ENCODE measurements at regions not wholly inside any gene's neighbourhood (a gene's known extent, or its start where the extent isn't known, plus 50 kb on each side); places are given as distances from the start of the nearest gene placed in this dataset.

DNA sequence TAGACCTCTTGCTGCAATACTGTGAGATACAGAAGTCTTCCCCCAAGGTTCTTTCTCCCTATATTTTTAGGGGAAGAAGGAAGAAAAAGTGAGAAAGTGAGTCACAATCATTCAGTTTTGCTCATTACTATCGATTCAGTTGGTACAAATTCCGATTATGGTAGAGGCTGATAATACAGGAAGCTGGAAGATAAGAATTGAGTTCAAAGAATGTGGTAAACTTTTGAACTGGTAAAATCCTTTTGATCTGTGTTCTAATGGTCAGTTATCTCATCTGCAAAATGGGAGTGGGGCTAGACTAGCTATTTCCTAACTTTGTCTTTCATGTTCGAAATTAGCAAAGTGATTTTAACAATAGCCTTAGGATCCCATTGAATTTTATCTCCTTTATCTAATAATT is 101.4 kb upstream of the FAT1 start:
- TF ChIP-seq PBX3 (CRISPR knock-in tag; IDR thresholded peaks at IDR 0.05): no peak
- no peak for TF ChIP-seq KLF10 (tag by site-specific recombination; IDR thresholded peaks at IDR 0.05)
- TF ChIP-seq, protein P1, sequence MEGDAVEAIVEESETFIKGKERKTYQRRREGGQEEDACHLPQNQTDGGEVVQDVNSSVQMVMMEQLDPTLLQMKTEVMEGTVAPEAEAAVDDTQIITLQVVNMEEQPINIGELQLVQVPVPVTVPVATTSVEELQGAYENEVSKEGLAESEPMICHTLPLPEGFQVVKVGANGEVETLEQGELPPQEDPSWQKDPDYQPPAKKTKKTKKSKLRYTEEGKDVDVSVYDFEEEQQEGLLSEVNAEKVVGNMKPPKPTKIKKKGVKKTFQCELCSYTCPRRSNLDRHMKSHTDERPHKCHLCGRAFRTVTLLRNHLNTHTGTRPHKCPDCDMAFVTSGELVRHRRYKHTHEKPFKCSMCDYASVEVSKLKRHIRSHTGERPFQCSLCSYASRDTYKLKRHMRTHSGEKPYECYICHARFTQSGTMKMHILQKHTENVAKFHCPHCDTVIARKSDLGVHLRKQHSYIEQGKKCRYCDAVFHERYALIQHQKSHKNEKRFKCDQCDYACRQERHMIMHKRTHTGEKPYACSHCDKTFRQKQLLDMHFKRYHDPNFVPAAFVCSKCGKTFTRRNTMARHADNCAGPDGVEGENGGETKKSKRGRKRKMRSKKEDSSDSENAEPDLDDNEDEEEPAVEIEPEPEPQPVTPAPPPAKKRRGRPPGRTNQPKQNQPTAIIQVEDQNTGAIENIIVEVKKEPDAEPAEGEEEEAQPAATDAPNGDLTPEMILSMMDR (tag by site-specific recombination; IDR thresholded peaks at IDR 0.05): no peak
- TF ChIP-seq, protein P2, sequence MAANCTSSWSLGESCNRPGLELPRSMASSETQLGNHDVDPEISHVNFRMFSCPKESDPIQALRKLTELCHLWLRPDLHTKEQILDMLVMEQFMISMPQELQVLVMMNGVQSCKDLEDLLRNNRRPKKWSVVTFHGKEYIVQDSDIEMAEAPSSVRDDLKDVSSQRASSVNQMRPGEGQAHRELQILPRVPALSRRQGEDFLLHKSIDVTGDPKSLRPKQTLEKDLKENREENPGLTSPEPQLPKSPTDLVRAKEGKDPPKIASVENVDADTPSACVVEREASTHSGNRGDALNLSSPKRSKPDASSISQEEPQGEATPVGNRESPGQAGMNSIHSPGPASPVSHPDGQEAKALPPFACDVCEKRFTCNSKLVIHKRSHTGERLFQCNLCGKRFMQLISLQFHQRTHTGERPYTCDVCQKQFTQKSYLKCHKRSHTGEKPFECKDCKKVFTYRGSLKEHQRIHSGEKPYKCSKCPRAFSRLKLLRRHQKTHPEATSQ (tag by site-specific recombination; IDR thresholded peaks at IDR 0.05): no peak
- no peak for TF ChIP-seq GLI2 (tag by site-specific recombination; IDR thresholded peaks at IDR 0.05; ENCODE audit: borderline replicate concordance, low read depth)
- TF ChIP-seq ZFP3 (tag by site-specific recombination; IDR thresholded peaks at IDR 0.05; ENCODE audit: low read depth): no peak
- TF ChIP-seq ZNF571 (tag by site-specific recombination; IDR thresholded peaks at IDR 0.05): no peak
- TF ChIP-seq, protein P3, sequence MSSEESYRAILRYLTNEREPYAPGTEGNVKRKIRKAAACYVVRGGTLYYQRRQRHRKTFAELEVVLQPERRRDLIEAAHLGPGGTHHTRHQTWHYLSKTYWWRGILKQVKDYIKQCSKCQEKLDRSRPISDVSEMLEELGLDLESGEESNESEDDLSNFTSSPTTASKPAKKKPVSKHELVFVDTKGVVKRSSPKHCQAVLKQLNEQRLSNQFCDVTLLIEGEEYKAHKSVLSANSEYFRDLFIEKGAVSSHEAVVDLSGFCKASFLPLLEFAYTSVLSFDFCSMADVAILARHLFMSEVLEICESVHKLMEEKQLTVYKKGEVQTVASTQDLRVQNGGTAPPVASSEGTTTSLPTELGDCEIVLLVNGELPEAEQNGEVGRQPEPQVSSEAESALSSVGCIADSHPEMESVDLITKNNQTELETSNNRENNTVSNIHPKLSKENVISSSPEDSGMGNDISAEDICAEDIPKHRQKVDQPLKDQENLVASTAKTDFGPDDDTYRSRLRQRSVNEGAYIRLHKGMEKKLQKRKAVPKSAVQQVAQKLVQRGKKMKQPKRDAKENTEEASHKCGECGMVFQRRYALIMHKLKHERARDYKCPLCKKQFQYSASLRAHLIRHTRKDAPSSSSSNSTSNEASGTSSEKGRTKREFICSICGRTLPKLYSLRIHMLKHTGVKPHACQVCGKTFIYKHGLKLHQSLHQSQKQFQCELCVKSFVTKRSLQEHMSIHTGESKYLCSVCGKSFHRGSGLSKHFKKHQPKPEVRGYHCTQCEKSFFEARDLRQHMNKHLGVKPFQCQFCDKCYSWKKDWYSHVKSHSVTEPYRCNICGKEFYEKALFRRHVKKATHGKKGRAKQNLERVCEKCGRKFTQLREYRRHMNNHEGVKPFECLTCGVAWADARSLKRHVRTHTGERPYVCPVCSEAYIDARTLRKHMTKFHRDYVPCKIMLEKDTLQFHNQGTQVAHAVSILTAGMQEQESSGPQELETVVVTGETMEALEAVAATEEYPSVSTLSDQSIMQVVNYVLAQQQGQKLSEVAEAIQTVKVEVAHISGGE (tag by site-specific recombination; conservative IDR thresholded peaks at IDR 0.05; ENCODE audit: low read depth): no peak

All from HEK293 (cell line).